ENCODE measurements at regions not wholly inside any gene's neighbourhood (a gene's known extent, or its start where the extent isn't known, plus 50 kb on each side); places are given as distances from the start of the nearest gene placed in this dataset.

DNA sequence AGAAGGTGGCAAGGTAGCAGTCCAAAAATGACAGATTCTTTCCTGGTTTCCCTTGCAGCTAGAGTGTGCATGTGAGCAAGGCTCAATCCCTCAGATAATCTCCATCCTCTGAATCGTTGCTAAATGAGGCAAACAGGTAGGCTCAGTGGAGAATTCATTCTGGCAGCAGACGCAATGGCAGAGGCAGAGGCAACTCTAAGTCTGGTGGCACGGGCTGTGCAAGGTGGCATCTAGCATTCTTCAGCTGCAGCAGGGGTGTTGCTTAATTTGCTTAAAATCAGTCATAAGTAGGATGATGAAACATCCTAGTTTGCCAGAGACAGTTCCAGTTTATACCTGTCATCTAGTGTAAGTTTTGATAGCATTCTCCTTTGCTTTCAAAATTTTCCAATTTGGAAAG, 391.1 kb upstream of the MEX3C start:
- TF ChIP-seq, protein P1, sequence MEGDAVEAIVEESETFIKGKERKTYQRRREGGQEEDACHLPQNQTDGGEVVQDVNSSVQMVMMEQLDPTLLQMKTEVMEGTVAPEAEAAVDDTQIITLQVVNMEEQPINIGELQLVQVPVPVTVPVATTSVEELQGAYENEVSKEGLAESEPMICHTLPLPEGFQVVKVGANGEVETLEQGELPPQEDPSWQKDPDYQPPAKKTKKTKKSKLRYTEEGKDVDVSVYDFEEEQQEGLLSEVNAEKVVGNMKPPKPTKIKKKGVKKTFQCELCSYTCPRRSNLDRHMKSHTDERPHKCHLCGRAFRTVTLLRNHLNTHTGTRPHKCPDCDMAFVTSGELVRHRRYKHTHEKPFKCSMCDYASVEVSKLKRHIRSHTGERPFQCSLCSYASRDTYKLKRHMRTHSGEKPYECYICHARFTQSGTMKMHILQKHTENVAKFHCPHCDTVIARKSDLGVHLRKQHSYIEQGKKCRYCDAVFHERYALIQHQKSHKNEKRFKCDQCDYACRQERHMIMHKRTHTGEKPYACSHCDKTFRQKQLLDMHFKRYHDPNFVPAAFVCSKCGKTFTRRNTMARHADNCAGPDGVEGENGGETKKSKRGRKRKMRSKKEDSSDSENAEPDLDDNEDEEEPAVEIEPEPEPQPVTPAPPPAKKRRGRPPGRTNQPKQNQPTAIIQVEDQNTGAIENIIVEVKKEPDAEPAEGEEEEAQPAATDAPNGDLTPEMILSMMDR (IDR thresholded peaks at IDR 0.05; ENCODE audit: insufficient read depth, low read length, poor library complexity, severe bottlenecking), result no peak
- DNase-seq (ENCODE audit: extremely low read depth, insufficient read length), result no peak
- H3K27me3 ChIP-seq (replicated peaks; ENCODE audit: control insufficient read depth, insufficient read depth, low read length), result no peaks in the 10 kb centered on the region
- H3K4me3 ChIP-seq (replicated peaks; ENCODE audit: low read depth, low read length), result no peak overlapping the region
- no peaks in the 10 kb centered on the region for H3K36me3 ChIP-seq (ENCODE audit: control insufficient read depth, insufficient read depth, low read length)

DNA sequence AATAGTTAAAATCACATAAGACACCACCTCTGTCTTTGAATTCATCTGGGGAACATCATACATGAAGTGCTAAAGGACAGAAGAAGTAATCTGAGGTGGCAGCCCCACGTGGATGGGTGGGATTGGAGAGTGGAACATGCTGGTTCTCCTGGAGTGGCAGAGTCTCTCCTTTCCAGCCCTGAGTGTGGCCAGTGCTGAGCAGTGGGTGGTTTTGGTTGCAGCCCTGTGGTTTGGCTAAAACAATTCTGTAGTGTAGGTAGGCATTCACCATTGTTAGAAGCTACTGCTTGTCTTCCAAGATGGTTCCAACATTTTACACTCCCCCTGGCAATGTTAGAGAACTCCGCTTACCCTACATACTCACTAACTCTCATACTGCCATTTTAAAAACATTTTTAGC, 396.4 kb upstream of the MEX3C start:
- Histone ChIP-seq H3K27me3 (replicated peaks; ENCODE audit: control insufficient read depth, insufficient read depth, low read length) (no peaks in the 10 kb centered on the region), H3K36me3 (ENCODE audit: control insufficient read depth, insufficient read depth, low read length) (no peaks in the 10 kb centered on the region), H3K4me3 (replicated peaks; ENCODE audit: low read depth, low read length) (no peak overlapping the region)
- no peak for DNase-seq (ENCODE audit: extremely low read depth, insufficient read length)
- TF ChIP-seq, protein P1 (IDR thresholded peaks at IDR 0.05; ENCODE audit: insufficient read depth, low read length, poor library complexity, severe bottlenecking), result no peak

DNA sequence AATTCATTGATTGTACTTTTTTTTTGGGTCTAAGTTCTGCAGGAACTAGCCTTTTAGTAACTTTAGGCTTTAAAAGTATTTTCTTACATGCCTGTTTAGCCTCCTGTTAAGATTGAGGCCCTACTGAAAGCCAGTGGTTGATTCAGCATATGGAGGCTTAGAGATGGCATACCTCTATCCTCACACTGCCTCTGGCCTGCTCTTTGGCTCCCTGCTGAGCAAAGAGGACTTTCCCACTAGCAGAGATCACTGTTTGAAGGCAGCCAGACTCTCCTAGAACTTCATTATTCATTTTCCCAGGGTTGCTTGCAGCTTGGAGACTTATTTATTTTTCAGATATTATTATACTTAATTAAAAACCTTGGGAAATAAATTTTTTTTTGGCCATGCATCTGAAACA, 405.6 kb upstream of the MEX3C start:
- Histone ChIP-seq H3K36me3 (ENCODE audit: control insufficient read depth, insufficient read depth, low read length) (no peaks in the 10 kb centered on the region), H3K27me3 (replicated peaks; ENCODE audit: control insufficient read depth, insufficient read depth, low read length) (no peaks in the 10 kb centered on the region), H3K4me3 (replicated peaks; ENCODE audit: low read depth, low read length) (no peak overlapping the region)
- TF ChIP-seq, protein P1 (IDR thresholded peaks at IDR 0.05; ENCODE audit: insufficient read depth, low read length, poor library complexity, severe bottlenecking), result no peak
- DNase-seq (ENCODE audit: extremely low read depth, insufficient read length), result no peak

DNA sequence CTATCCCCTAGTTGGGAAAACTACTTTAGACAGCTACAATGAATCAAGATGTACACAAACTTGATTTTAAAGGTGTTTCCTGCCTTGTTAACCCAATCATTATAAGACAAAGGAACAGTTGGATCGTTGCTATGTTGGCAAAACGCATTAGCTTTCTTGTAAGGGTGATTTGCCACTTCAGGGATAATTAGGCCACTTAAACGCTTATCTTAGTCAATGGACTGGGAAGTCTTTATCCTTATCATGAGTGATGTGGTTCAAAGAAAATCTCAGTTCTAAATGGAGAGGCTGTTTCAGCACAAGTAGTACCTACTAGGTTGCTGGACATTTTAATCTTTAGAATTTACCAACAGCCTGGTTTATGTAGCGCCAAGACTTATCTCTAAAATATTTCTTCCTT, 406.1 kb upstream of the MEX3C start:
- Histone ChIP-seq H3K36me3 (ENCODE audit: control insufficient read depth, insufficient read depth, low read length) (no peaks in the 10 kb centered on the region), H3K27me3 (replicated peaks; ENCODE audit: control insufficient read depth, insufficient read depth, low read length) (no peaks in the 10 kb centered on the region), H3K4me3 (replicated peaks; ENCODE audit: low read depth, low read length) (no peak overlapping the region)
- TF ChIP-seq, protein P1 (IDR thresholded peaks at IDR 0.05; ENCODE audit: insufficient read depth, low read length, poor library complexity, severe bottlenecking), result no peak
- DNase-seq (ENCODE audit: extremely low read depth, insufficient read length), result no peak

DNA sequence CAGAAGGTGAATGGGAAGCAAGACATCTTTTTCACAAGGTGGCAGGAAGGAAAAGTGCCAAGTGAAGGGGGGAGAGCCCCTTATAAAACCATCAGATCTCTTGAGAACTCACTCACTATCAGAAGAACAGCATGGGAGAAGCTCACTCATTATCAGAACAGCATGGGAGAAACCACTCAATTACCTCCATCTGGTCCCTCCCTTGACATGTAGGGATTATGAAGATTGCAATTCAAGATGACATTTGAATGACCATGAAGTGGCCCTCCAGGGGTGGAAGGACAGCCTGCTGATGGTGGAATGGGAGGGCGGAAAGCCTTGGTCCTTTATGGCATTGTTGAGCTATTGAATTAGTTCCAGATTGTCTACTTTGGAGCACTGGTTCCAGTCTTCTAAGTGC, 413.0 kb upstream of the MEX3C start:
- no peak for DNase-seq (ENCODE audit: extremely low read depth, insufficient read length)
- TF ChIP-seq, protein P1 (IDR thresholded peaks at IDR 0.05; ENCODE audit: insufficient read depth, low read length, poor library complexity, severe bottlenecking), result no peak
- Histone ChIP-seq H3K27me3 (replicated peaks; ENCODE audit: control insufficient read depth, insufficient read depth, low read length) (no peaks in the 10 kb centered on the region; the same call in 1 of the 2 replicates), H3K36me3 (ENCODE audit: control insufficient read depth, insufficient read depth, low read length) (no peaks in the 10 kb centered on the region), H3K4me3 (replicated peaks; ENCODE audit: low read depth, low read length) (no peak overlapping the region)

DNA sequence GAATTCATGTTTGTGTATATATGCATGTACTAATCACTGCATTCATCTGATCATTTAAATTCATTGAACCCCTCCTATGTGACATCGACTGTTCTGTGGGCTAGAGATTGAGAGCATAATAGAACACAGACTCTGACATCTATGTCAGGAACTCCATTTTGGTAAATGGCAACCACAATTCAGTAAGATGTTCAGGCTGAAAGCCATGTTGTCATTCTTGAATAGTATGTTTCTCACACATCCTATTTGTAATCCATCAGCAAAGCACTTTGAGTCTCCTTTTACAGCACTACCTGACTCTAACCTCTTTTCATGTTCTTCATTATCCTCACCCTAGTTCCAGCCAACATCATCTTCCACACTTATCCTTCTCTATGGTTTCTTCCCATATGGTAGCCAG, 413.8 kb upstream of the MEX3C start:
- Histone ChIP-seq H3K4me3 (replicated peaks; ENCODE audit: low read depth, low read length) (no peak overlapping the region), H3K36me3 (ENCODE audit: control insufficient read depth, insufficient read depth, low read length) (no peaks in the 10 kb centered on the region), H3K27me3 (replicated peaks; ENCODE audit: control insufficient read depth, insufficient read depth, low read length) (no peaks in the 10 kb centered on the region; the same call in 1 of the 2 replicates)
- TF ChIP-seq, protein P1 (IDR thresholded peaks at IDR 0.05; ENCODE audit: insufficient read depth, low read length, poor library complexity, severe bottlenecking), result no peak
- DNase-seq (ENCODE audit: extremely low read depth, insufficient read length), result no peak

All from GM06990 (cell line).